Testis (tissue), 2 donors: ENCODE measurements at regions not wholly inside any gene's neighbourhood (a gene's known extent, or its start where the extent isn't known, plus 50 kb on each side); places are given as distances from the start of the nearest gene placed in this dataset.

Experiments used
- DNase-seq: peaks from one replicate; pipeline ENCODE4 v3.0.0-alpha.2; 2019
- H3K27ac ChIP-seq, 2 donors: fragments of 200-600 bp; sonication (generic); one replicate each; pipeline ENCODE4 v1.5.1; 2019
- H3K27me3 ChIP-seq: fragments of 200-600 bp; sonication (generic); one replicate; pipeline ENCODE4 v1.5.1; 2019
- H3K36me3 ChIP-seq: fragments of 200-600 bp; sonication (generic); one replicate; pipeline ENCODE4 v1.5.1; 2017; ENCODE audit warnings: low read depth; ENCODE audit errors: missing control alignments
- H3K4me1 ChIP-seq: fragments of 200-600 bp; sonication (generic); one replicate; pipeline ENCODE4 v1.5.1; 2019
- H3K4me3 ChIP-seq, 2 donors: fragments of 200-600 bp; sonication (generic); one replicate each; pipeline ENCODE4 v1.5.1; 2017 to 2019
- H3K9me3 ChIP-seq: fragments of 200-600 bp; sonication (generic); one replicate; pipeline ENCODE4 v1.5.1; 2017
- CTCF ChIP-seq, 3 experiments: fragments of 450-650 bp in 2 of 3; fragments of 200-600 bp in 1 of 3; sonication (generic) in 1 of 3; IDR thresholded peaks; one replicate each; pipeline ENCODE4 v1.5.1; 2016 to 2019; ENCODE audit warnings: antibody characterized with exemption in 3 of 3, mild to moderate bottlenecking in 2 of 3, moderate library complexity in 1 of 3
- POLR2A ChIP-seq: fragments of 450-650 bp; IDR thresholded peaks from one replicate; pipeline ENCODE4 v1.6.1; 2017; ENCODE audit warnings: antibody characterized with exemption, mild to moderate bottlenecking, moderate library complexity
- WGBS, 2 donors: methylation state at CpG; one replicate each; pipeline ENCODE4 v1.1.5; 2018; 5-methylcytosine and 5-hydroxymethylcytosine counted together
- intact Hi-C: fragments of 100-400 bp; cut with DNase I; formaldehyde crosslinking; loops from one replicate; pipeline ENCODE4 v1.15.1; 2023; ENCODE audit warnings: low total_unique reads

- Histone ChIP-seq H3K27ac (no peak overlapping the region), H3K36me3 (no peaks in the 10 kb centered on the region), H3K4me1 (peaks cover 4% of the 10 kb centered on the region), H3K4me3 (no peak overlapping the region), H3K27me3 (no peaks in the 10 kb centered on the region), H3K9me3 (no peaks in the 10 kb centered on the region)
- WGBS, 2 donors = 35 to 52% methylated on average over 3 of the region's 3 CpGs
- no peak for TF ChIP-seq POLR2A
- TF ChIP-seq CTCF (IDR thresholded peaks at IDR 0.05) = no peak
- intact Hi-C loops = no loop called here
- DNase-seq = no peak
Observed at GRCh38 chr18:11271954-11272353, 122.6 kb upstream of the PIEZO2 start.

- no peaks in the 10 kb centered on the region for H3K27me3 ChIP-seq
- H3K27ac ChIP-seq = no peak overlapping the region
- DNase-seq = no peak
- no peaks in the 10 kb centered on the region for H3K9me3 ChIP-seq
- intact Hi-C loops = no loop called here
- TF ChIP-seq POLR2A = no peak
- no peak for TF ChIP-seq CTCF (IDR thresholded peaks at IDR 0.05)
- WGBS, 2 donors = 31 to 35% methylated on average over 8 of the region's 8 CpGs
- no peak overlapping the region for H3K4me3 ChIP-seq
- no peaks in the 10 kb centered on the region for H3K36me3 ChIP-seq
- H3K4me1 ChIP-seq = peaks cover 4% of the 10 kb centered on the region
Observed at GRCh38 chr18:11269257-11269656, 119.9 kb upstream of the PIEZO2 start.

GRCh38 chr18:11268741-11269233 lies 119.4 kb upstream of the PIEZO2 start:
- Histone ChIP-seq H3K9me3 (no peaks in the 10 kb centered on the region), H3K27me3 (no peaks in the 10 kb centered on the region), H3K36me3 (no peaks in the 10 kb centered on the region), H3K4me3 (no peak overlapping the region), H3K27ac (no peak overlapping the region), H3K4me1 (peaks cover 4% of the 10 kb centered on the region)
- no peak for DNase-seq
- no peak for TF ChIP-seq POLR2A
- TF ChIP-seq CTCF (IDR thresholded peaks at IDR 0.05) = no peak
- intact Hi-C loops = no loop called here
- WGBS, 2 donors = 28 to 31% methylated on average over 9 of the region's 9 CpGs

DNA sequence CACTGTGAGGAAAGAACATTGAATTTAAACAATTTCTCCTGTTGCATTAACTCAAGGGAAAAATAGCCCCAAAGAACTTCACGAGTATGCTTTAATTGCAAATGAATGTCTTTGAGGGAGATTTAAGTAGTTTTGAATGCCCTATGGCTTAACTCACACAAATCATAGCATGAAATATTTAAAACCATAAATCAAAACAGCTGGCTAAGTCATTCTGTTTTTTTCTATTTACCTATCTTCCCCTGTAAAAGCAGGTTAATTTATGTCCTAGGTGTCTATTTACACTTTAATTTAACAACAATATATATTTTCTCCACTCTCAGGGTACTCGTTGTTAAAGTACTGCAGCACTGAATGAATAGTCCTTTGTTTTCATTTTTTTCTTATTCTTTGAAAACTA lies 118.8 kb upstream of the PIEZO2 start:
- Histone ChIP-seq H3K36me3 (no peaks in the 10 kb centered on the region), H3K9me3 (no peaks in the 10 kb centered on the region), H3K27ac (no peak overlapping the region), H3K4me1 (peaks cover 4% of the 10 kb centered on the region), H3K4me3 (no peak overlapping the region), H3K27me3 (no peaks in the 10 kb centered on the region)
- no peak for DNase-seq
- 35 to 47% methylated on average over 2 of the region's 2 CpGs for WGBS, 2 donors
- intact Hi-C loops = no loop called here
- TF ChIP-seq CTCF (IDR thresholded peaks at IDR 0.05) (no peak), POLR2A (no peak)

DNA sequence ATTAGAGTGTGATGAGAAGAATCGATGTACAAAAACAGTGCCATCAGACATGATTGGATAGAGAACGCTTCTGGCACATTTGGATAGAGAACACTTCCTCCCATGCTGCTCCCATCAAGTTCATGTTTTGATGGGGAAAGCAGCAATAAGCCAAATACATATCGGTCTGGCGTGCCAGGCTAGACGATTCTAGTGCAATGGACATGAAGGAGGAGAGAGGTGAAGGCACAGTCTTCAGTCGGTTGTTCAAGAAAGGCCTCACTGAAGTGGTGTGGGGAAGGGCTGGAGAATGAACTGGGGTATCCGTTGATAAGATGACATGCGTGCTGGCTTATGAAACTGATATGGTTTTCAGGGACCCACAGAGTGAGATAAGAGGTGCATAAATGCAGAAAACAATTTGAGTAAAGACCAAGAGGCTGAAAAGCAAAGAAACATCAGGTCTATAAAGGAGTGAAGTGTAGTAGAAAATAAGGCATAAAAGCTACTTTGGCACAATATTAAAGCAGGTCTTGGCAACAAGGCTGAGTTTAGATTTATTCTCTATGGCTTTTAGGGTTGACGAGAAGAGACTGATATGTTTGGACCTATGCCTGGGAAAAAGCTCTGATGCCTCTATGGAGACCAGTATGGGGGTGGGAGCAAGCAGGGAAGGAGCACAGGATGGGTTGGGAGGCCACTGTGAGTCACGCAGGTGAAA lies 117.6 kb upstream of the PIEZO2 start:
- no peaks in the 10 kb centered on the region for H3K27me3 ChIP-seq
- no peak overlapping the region for H3K4me3 ChIP-seq
- no peak overlapping the region for H3K27ac ChIP-seq
- no peaks in the 10 kb centered on the region for H3K9me3 ChIP-seq
- 84 to 90% methylated on average over 10 of the region's 10 CpGs for WGBS, 2 donors
- no peak for TF ChIP-seq CTCF (IDR thresholded peaks at IDR 0.05)
- no peak for TF ChIP-seq POLR2A
- no peak for DNase-seq
- intact Hi-C loops = no loop called here
- H3K36me3 ChIP-seq = no peaks in the 10 kb centered on the region
- H3K4me1 ChIP-seq = peaks cover 4% of the 10 kb centered on the region
